ENCODE measurements at regions not wholly inside any gene's neighbourhood (a gene's known extent, or its start where the extent isn't known, plus 50 kb on each side); places are given as distances from the start of the nearest gene placed in this dataset.

DNA sequence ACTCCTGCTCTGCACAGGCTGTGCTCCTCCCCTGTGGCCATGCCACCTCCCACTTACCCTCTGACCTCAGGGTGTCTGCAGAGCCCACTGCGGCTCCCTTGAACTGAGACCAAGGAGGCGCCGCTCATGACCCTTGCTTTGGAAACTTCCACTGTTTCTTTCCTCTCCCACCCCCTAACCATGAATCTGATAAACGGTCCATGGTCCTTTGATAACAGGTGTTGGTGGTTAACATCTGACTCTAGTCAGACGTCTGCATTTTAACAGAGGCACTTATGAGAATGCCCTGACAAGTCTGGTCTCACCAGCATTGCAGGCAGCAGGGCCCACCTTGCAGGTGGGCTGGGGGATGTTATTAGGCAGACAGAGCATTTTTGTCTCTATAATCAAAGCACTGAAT, 113.6 kb upstream of the APCDD1 start:
- Mint-ChIP-seq H3K4me3 (ENCODE audit: unreplicated experiment) (no peak overlapping the region), H3K4me1 (ENCODE audit: low read depth, unreplicated experiment) (peaks cover 3% of the 10 kb centered on the region), H3K27ac (ENCODE audit: unreplicated experiment) (no peak overlapping the region), H3K36me3 (ENCODE audit: unreplicated experiment) (peaks cover 9% of the 10 kb centered on the region), H3K27me3 (ENCODE audit: unreplicated experiment) (peaks cover 12% of the 10 kb centered on the region), H3K9me3 (ENCODE audit: unreplicated experiment) (peaks cover 5% of the 10 kb centered on the region)
- TF ChIP-seq, protein P1, sequence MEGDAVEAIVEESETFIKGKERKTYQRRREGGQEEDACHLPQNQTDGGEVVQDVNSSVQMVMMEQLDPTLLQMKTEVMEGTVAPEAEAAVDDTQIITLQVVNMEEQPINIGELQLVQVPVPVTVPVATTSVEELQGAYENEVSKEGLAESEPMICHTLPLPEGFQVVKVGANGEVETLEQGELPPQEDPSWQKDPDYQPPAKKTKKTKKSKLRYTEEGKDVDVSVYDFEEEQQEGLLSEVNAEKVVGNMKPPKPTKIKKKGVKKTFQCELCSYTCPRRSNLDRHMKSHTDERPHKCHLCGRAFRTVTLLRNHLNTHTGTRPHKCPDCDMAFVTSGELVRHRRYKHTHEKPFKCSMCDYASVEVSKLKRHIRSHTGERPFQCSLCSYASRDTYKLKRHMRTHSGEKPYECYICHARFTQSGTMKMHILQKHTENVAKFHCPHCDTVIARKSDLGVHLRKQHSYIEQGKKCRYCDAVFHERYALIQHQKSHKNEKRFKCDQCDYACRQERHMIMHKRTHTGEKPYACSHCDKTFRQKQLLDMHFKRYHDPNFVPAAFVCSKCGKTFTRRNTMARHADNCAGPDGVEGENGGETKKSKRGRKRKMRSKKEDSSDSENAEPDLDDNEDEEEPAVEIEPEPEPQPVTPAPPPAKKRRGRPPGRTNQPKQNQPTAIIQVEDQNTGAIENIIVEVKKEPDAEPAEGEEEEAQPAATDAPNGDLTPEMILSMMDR (IDR thresholded peaks at IDR 0.05; ENCODE audit: partially characterized antibody, unreplicated experiment) = no peak
- DNase-seq = no peak

DNA sequence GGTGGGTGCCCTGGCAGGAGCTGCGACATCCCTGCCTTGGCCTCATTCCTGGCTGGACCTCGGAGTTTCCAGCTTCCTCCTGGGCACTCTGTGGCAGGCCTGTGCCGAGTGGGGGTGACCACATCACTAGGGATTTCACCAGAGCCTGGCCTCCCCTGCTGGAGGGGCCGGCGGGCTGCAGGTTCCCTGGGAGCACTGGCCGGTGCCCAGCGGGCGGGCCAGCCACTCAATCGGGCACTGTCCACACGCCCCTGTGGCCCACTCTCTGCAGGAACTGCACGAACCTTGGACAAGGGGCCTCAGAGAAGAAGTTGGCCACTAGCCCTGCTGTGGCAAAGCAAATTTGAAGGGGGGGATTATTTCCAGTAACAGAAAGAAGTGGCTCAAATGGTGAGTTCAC, 110.7 kb upstream of the APCDD1 start:
- DNase-seq = no peak
- H3K9me3 Mint-ChIP-seq (ENCODE audit: unreplicated experiment) = peaks cover 5% of the 10 kb centered on the region
- no peak overlapping the region for H3K27ac Mint-ChIP-seq (ENCODE audit: unreplicated experiment)
- H3K4me1 Mint-ChIP-seq (ENCODE audit: low read depth, unreplicated experiment) = peaks cover 3% of the 10 kb centered on the region
- TF ChIP-seq, protein P1 (IDR thresholded peaks at IDR 0.05; ENCODE audit: partially characterized antibody, unreplicated experiment) = no peak
- peaks cover 9% of the 10 kb centered on the region for H3K36me3 Mint-ChIP-seq (ENCODE audit: unreplicated experiment)
- no peak overlapping the region for H3K4me3 Mint-ChIP-seq (ENCODE audit: unreplicated experiment)
- peaks cover 12% of the 10 kb centered on the region for H3K27me3 Mint-ChIP-seq (ENCODE audit: unreplicated experiment)

DNA sequence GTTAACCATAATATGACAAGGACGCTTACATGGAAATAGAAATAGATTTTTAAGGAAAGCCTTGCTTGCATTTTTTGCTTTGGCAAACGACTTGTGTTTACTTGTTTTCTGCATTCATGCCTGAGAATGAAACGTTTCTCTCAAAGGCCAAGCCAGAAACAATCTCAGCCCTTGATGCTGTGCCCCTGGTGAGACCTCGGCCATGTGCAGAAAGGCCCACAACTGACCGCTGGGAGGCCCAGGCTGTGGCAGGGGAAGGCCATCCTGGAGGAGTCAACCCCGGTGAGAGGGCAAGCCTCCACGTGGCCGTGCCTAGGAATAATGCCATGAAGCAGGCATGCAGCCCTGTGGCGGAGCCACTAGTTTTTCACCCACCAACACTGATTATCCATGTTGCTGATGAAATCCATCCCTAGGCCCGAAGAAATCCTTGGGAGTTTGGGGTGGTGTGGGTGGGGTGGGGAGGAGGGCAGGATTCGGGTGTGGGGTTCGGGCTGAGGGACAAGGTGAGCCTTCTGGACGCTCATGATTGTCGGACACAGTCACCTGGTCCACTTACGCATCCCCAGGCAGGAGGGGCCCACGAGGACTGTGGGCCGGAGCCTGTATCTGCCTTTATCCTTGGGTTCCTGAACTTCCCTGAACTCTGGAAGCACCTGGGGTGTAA, 107.6 kb upstream of the APCDD1 start:
- H3K27me3 Mint-ChIP-seq (ENCODE audit: unreplicated experiment) = peaks cover 11% of the 10 kb centered on the region
- H3K4me3 Mint-ChIP-seq (ENCODE audit: unreplicated experiment) = no peak overlapping the region
- H3K4me1 Mint-ChIP-seq (ENCODE audit: low read depth, unreplicated experiment) = peaks cover 22% of the 10 kb centered on the region
- TF ChIP-seq, protein P1 (IDR thresholded peaks at IDR 0.05; ENCODE audit: partially characterized antibody, unreplicated experiment) = no peak
- no peak for DNase-seq
- no peak overlapping the region for H3K27ac Mint-ChIP-seq (ENCODE audit: unreplicated experiment)
- peaks cover 2% of the 10 kb centered on the region for H3K9me3 Mint-ChIP-seq (ENCODE audit: unreplicated experiment)
- H3K36me3 Mint-ChIP-seq (ENCODE audit: unreplicated experiment) = peaks cover 4% of the 10 kb centered on the region

DNA sequence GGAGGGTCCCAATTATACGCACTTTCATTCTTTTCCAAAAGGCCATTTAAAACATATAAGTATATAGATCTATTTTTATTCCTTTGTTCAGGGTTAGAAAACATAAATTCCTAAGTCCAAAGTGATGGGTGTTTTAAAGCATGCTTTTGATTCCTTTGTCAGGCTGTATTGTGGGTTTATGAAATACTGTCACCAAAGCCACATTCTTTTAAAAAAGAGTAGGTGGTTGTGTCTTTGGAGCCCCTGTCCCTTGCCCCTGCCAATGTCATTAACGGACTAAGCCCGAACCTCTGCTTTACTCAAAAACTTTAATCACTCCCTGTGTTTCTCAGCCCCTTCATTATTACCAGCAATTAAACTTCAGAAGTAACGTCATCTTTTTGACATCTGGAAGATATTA, 104.9 kb upstream of the APCDD1 start:
- TF ChIP-seq, protein P1 (IDR thresholded peaks at IDR 0.05; ENCODE audit: partially characterized antibody, unreplicated experiment) = no peak
- DNase-seq = no peak
- Mint-ChIP-seq H3K36me3 (ENCODE audit: unreplicated experiment) (no peaks in the 10 kb centered on the region), H3K27me3 (ENCODE audit: unreplicated experiment) (peaks cover 6% of the 10 kb centered on the region), H3K27ac (ENCODE audit: unreplicated experiment) (no peak overlapping the region), H3K9me3 (ENCODE audit: unreplicated experiment) (no peaks in the 10 kb centered on the region), H3K4me1 (ENCODE audit: low read depth, unreplicated experiment) (peaks cover 29% of the 10 kb centered on the region), H3K4me3 (ENCODE audit: unreplicated experiment) (no peak overlapping the region)

DNA sequence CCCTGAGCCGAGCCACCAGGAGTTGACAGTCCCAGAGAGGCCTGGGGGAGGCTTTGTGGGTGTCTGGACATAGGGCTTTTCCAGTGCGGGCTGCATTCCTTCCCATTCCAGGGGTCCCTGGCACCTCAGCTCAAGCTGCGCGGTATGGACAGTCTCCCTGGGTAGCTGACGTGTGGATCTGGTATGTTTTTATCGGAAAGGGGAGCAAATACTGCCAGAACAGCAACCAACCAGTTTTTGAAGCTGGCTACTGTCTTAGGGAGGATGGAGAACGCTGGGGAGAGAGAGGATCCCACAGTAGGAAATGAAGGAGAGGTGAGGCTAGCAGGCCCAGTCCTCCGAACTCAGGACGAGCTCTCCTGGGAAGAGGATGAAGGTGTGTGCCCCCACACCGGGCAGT, 103.8 kb upstream of the APCDD1 start:
- H3K4me1 Mint-ChIP-seq (ENCODE audit: low read depth, unreplicated experiment) = peaks cover 29% of the 10 kb centered on the region
- TF ChIP-seq, protein P1 (IDR thresholded peaks at IDR 0.05; ENCODE audit: partially characterized antibody, unreplicated experiment) = no peak
- peaks cover 5% of the 10 kb centered on the region for H3K27me3 Mint-ChIP-seq (ENCODE audit: unreplicated experiment)

More for the DNA sequence above, 103.8 kb upstream of the APCDD1 start:
- DNase-seq = no peak
- Mint-ChIP-seq H3K27ac (ENCODE audit: unreplicated experiment) (no peak overlapping the region), H3K9me3 (ENCODE audit: unreplicated experiment) (no peaks in the 10 kb centered on the region), H3K4me3 (ENCODE audit: unreplicated experiment) (no peak overlapping the region), H3K36me3 (ENCODE audit: unreplicated experiment) (no peaks in the 10 kb centered on the region)

Measured in glutamatergic neuron (in vitro differentiated cells).